Inflammatory macrophage (primary cell): ENCODE measurements at regions not wholly inside any gene's neighbourhood (a gene's known extent, or its start where the extent isn't known, plus 50 kb on each side); places are given as distances from the start of the nearest gene placed in this dataset.
"Not testable (repeated sequence)": the region's sequence is repeated elsewhere in the genome, so short reads cannot be mapped to it uniquely, and the experiment has no call there.

Source experiments
- DNase-seq, 2 donors: peaks; one replicate each; pipeline ENCODE4 v3.0.0-alpha.2; 2020 to 2022

- DNase-seq: no peak
These were observed 71.6 kb upstream of the SGIP1 start for GRCh38 chr1:66462313-66462712.

GRCh38 chr1:66464351-66464750, 69.6 kb upstream of the SGIP1 start:
- DNase-seq: no peak

- DNase-seq: no peak
These were observed 69.2 kb upstream of the SGIP1 start for GRCh38 chr1:66464802-66465201.

- DNase-seq: not testable (repeated sequence)
These were observed 67.3 kb upstream of the SGIP1 start for GRCh38 chr1:66466695-66467094.

GRCh38 chr1:66468722-66469121, 65.2 kb upstream of the SGIP1 start:
- no peak for DNase-seq

- DNase-seq: no peak
These were observed 58.0 kb upstream of the SGIP1 start for GRCh38 chr1:66475940-66476339.

- DNase-seq: no peak
These were observed 57.2 kb upstream of the SGIP1 start for GRCh38 chr1:66476774-66477173.

GRCh38 chr1:66478116-66478515, 55.8 kb upstream of the SGIP1 start:
- DNase-seq: peak in 1 of 2 donors; percentile 15

- DNase-seq: no peak
These were observed 53.8 kb upstream of the SGIP1 start for GRCh38 chr1:66480162-66480561.

- DNase-seq: not testable (repeated sequence)
These were observed 52.7 kb upstream of the SGIP1 start for GRCh38 chr1:66481215-66481614.
